ENCODE measurements at regions not wholly inside any gene's neighbourhood (a gene's known extent, or its start where the extent isn't known, plus 50 kb on each side); places are given as distances from the start of the nearest gene placed in this dataset.

- 87 to 96% methylated on average over 2 of the region's 2 CpGs for WGBS, 2 donors
- peaks cover 0 to 2% (median 0%) of the 10 kb centered on the region in 4 donors for H3K9me3 ChIP-seq (ENCODE audit: control insufficient read depth in 4 of 4, insufficient read depth in 3 of 4, low read length in 3 of 4)
- DNase-seq (no peak), ATAC-seq (ENCODE audit: insufficient read depth, low FRiP score) (no peak)
- H3K9ac ChIP-seq (ENCODE audit: insufficient read depth in 1 of 2, low read length in 2 of 2), result no peak overlapping the region
- H3K4me1 ChIP-seq (ENCODE audit: control insufficient read depth in 5 of 5, insufficient read depth in 5 of 5, low read length in 5 of 5), result peaks cover 0 to 12% (median 0%) of the 10 kb centered on the region in 5 donors
- no peaks in the 10 kb centered on the region for H3K27me3 ChIP-seq (ENCODE audit: control insufficient read depth in 3 of 3, insufficient read depth in 3 of 3, low read length in 2 of 3)
- H3K27ac ChIP-seq (ENCODE audit: low read depth in 1 of 2, low read length in 1 of 2), result no peak overlapping the region
- no peak for TF ChIP-seq CTCF (IDR thresholded peaks at IDR 0.05; ENCODE audit: control extremely low read depth, extremely low read depth)
- H3K4me3 ChIP-seq, result no peak overlapping the region
- no peaks in the 10 kb centered on the region for H3K36me3 ChIP-seq (ENCODE audit: control insufficient read depth in 4 of 4, insufficient read depth in 4 of 4, low read length in 4 of 4)
Measured at GRCh38 chr14:84068288-84068687, 1461.7 kb upstream of the FLRT2 start.

GRCh38 chr14:84071061-84071460 is 1458.9 kb upstream of the FLRT2 start:
- Histone ChIP-seq H3K9me3 (ENCODE audit: control insufficient read depth in 4 of 4, insufficient read depth in 3 of 4, low read length in 3 of 4) (peaks cover 0 to 2% (median 0%) of the 10 kb centered on the region in 4 donors), H3K36me3 (ENCODE audit: control insufficient read depth in 4 of 4, insufficient read depth in 4 of 4, low read length in 4 of 4) (no peaks in the 10 kb centered on the region), H3K27me3 (ENCODE audit: control insufficient read depth in 3 of 3, insufficient read depth in 3 of 3, low read length in 2 of 3) (no peaks in the 10 kb centered on the region), H3K9ac (ENCODE audit: insufficient read depth in 1 of 2, low read length in 2 of 2) (no peak overlapping the region), H3K27ac (ENCODE audit: low read depth in 1 of 2, low read length in 1 of 2) (no peak overlapping the region), H3K4me1 (ENCODE audit: control insufficient read depth in 5 of 5, insufficient read depth in 5 of 5, low read length in 5 of 5) (no peaks in the 10 kb centered on the region), H3K4me3 (no peak overlapping the region)
- TF ChIP-seq CTCF (IDR thresholded peaks at IDR 0.05; ENCODE audit: control extremely low read depth, extremely low read depth), result no peak
- no peak for DNase-seq
- 73 to 90% methylated on average over 1 of the region's 1 CpG for WGBS, 2 donors
- ATAC-seq (ENCODE audit: insufficient read depth, low FRiP score), result no peak

GRCh38 chr14:84074626-84075025 is 1455.3 kb upstream of the FLRT2 start:
- no peaks in the 10 kb centered on the region for H3K27me3 ChIP-seq (ENCODE audit: control insufficient read depth in 3 of 3, insufficient read depth in 3 of 3, low read length in 2 of 3)
- no peak for ATAC-seq (ENCODE audit: insufficient read depth, low FRiP score)
- no peak overlapping the region for H3K9ac ChIP-seq (ENCODE audit: insufficient read depth in 1 of 2, low read length in 2 of 2)
- H3K4me1 ChIP-seq (ENCODE audit: control insufficient read depth in 5 of 5, insufficient read depth in 5 of 5, low read length in 5 of 5), result no peaks in the 10 kb centered on the region
- H3K27ac ChIP-seq (ENCODE audit: low read depth in 1 of 2, low read length in 1 of 2), result no peak overlapping the region
- H3K9me3 ChIP-seq (ENCODE audit: control insufficient read depth in 4 of 4, insufficient read depth in 3 of 4, low read length in 3 of 4), result no peaks in the 10 kb centered on the region
- H3K36me3 ChIP-seq (ENCODE audit: control insufficient read depth in 4 of 4, insufficient read depth in 4 of 4, low read length in 4 of 4), result no peaks in the 10 kb centered on the region
- WGBS, 2 donors, result 68 to 79% methylated on average over 2 of the region's 2 CpGs
- no peak for TF ChIP-seq CTCF (IDR thresholded peaks at IDR 0.05; ENCODE audit: control extremely low read depth, extremely low read depth)
- DNase-seq, result no peak
- H3K4me3 ChIP-seq, result no peak overlapping the region

- no peak overlapping the region for H3K9ac ChIP-seq (ENCODE audit: insufficient read depth in 1 of 2, low read length in 2 of 2)
- no peak overlapping the region for H3K4me3 ChIP-seq
- no peaks in the 10 kb centered on the region for H3K36me3 ChIP-seq (ENCODE audit: control insufficient read depth in 4 of 4, insufficient read depth in 4 of 4, low read length in 4 of 4)
- WGBS, 2 donors, result 88 to 90% methylated on average over 1 of the region's 1 CpG
- H3K9me3 ChIP-seq (ENCODE audit: control insufficient read depth in 4 of 4, insufficient read depth in 3 of 4, low read length in 3 of 4), result no peaks in the 10 kb centered on the region
- TF ChIP-seq CTCF (IDR thresholded peaks at IDR 0.05; ENCODE audit: control extremely low read depth, extremely low read depth), result no peak
- no peaks in the 10 kb centered on the region for H3K4me1 ChIP-seq (ENCODE audit: control insufficient read depth in 5 of 5, insufficient read depth in 5 of 5, low read length in 5 of 5)
- DNase-seq (no peak), ATAC-seq (ENCODE audit: insufficient read depth, low FRiP score) (no peak)
- no peaks in the 10 kb centered on the region for H3K27me3 ChIP-seq (ENCODE audit: control insufficient read depth in 3 of 3, insufficient read depth in 3 of 3, low read length in 2 of 3)
- no peak overlapping the region for H3K27ac ChIP-seq (ENCODE audit: low read depth in 1 of 2, low read length in 1 of 2)
Measured at GRCh38 chr14:84080944-84081343, 1449.0 kb upstream of the FLRT2 start.
